ENCODE measurements at regions not wholly inside any gene's neighbourhood (a gene's known extent, or its start where the extent isn't known, plus 50 kb on each side); places are given as distances from the start of the nearest gene placed in this dataset.
"Not testable (repeated sequence)": the region's sequence is repeated elsewhere in the genome, so short reads cannot be mapped to it uniquely, and the experiment has no call there.

GRCh38 chr2:195572895-195573683, 83.9 kb upstream of the SLC39A10 start:
- H4K20me1 ChIP-seq (ENCODE audit: insufficient read depth, poor library complexity, severe bottlenecking) = no peaks in the 10 kb centered on the region
- TF ChIP-seq CTCF (IDR thresholded peaks at IDR 0.05; ENCODE audit: poor library complexity) (no peak), EZH2 (IDR thresholded peaks at IDR 0.05; ENCODE audit: borderline replicate concordance) (no peak), EZH2phosphoT487 (IDR thresholded peaks at IDR 0.05; ENCODE audit: low read depth, severe bottlenecking, unreplicated experiment) (no peak)
- WGBS (ENCODE audit: low lambda C conversion rate, missing lambda C conversion rate) = 97% methylated on average over 6 of the region's 6 CpGs
- H3K36me3 ChIP-seq (replicated peaks; ENCODE audit: insufficient read depth, low read depth) = no peaks in the 10 kb centered on the region
- no peak overlapping the region for H2AFZ ChIP-seq
- H3K9me2 ChIP-seq (replicated peaks; ENCODE audit: insufficient read depth) = no peaks in the 10 kb centered on the region
- H3K9me3 ChIP-seq (ENCODE audit: low read depth) = no peaks in the 10 kb centered on the region
- H3K27ac ChIP-seq = no peak overlapping the region
- H3K4me3 ChIP-seq = no peak overlapping the region
- no peak overlapping the region for H3K4me2 ChIP-seq
- no peaks in the 10 kb centered on the region for H3K4me1 ChIP-seq (ENCODE audit: insufficient read depth)
- no peak for DNase-seq (ENCODE audit: low spot score)
- H3K79me2 ChIP-seq = no peaks in the 10 kb centered on the region
- no peaks in the 10 kb centered on the region for H3K27me3 ChIP-seq

DNA sequence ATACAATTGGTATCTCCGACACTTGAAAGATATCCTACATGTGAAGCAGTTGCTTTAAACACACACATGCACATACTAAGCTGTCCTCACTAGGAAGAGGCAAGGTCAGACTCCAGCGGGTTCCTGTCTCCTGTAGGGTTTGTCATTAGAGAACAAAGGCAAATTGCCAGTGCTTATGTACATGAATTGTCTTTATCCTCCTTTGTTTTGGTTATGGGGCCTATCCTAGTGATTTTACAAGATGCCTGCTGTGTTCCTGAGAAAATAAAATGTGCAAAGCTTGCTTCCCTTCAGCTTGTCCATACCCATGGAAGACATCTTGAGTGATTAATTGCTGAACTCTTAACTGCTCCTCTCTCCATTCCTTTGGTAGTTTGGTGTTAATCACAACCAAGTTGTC, 86.7 kb upstream of the SLC39A10 start:
- no peak overlapping the region for H3K4me3 ChIP-seq
- no peaks in the 10 kb centered on the region for H3K27me3 ChIP-seq
- no peak overlapping the region for H2AFZ ChIP-seq
- no peaks in the 10 kb centered on the region for H4K20me1 ChIP-seq (ENCODE audit: insufficient read depth, poor library complexity, severe bottlenecking)
- H3K36me3 ChIP-seq (replicated peaks; ENCODE audit: insufficient read depth, low read depth) = no peaks in the 10 kb centered on the region
- H3K4me2 ChIP-seq = no peak overlapping the region
- H3K79me2 ChIP-seq = no peaks in the 10 kb centered on the region
- no peaks in the 10 kb centered on the region for H3K4me1 ChIP-seq (ENCODE audit: insufficient read depth)
- no peak for DNase-seq (ENCODE audit: low spot score)
- H3K9me3 ChIP-seq (ENCODE audit: low read depth) = no peaks in the 10 kb centered on the region
- WGBS (ENCODE audit: low lambda C conversion rate, missing lambda C conversion rate) = 78% methylated on average over 2 of the region's 2 CpGs
- H3K27ac ChIP-seq = no peak overlapping the region
- no peaks in the 10 kb centered on the region for H3K9me2 ChIP-seq (replicated peaks; ENCODE audit: insufficient read depth)
- TF ChIP-seq EZH2phosphoT487 (IDR thresholded peaks at IDR 0.05; ENCODE audit: low read depth, severe bottlenecking, unreplicated experiment) (no peak), EZH2 (IDR thresholded peaks at IDR 0.05; ENCODE audit: borderline replicate concordance) (no peak), CTCF (IDR thresholded peaks at IDR 0.05; ENCODE audit: poor library complexity) (no peak)

DNA sequence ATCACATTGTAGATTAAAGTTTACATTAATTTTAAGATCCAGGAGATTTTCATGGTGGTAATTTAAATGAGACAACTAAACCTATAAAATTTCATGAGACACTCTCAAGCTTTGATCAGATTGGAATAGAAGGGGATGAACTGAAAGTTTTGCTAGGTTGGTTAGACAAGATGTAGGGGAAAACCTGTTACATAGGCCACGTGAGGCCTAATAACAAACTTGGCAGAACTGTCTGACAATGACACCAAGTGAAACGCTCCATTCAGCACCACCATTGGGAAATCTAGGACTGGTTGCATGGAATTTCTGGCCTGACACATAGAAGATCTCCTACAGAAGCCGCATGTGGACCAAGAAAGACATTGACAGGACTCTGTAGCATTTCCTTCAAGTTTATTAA, 87.8 kb upstream of the SLC39A10 start:
- Histone ChIP-seq H2AFZ (no peak overlapping the region), H3K79me2 (no peaks in the 10 kb centered on the region), H3K4me1 (ENCODE audit: insufficient read depth) (no peaks in the 10 kb centered on the region), H3K27ac (no peak overlapping the region), H3K4me3 (no peak overlapping the region), H3K4me2 (no peak overlapping the region), H3K9me2 (replicated peaks; ENCODE audit: insufficient read depth) (no peaks in the 10 kb centered on the region), H3K27me3 (no peaks in the 10 kb centered on the region), H3K36me3 (replicated peaks; ENCODE audit: insufficient read depth, low read depth) (no peaks in the 10 kb centered on the region), H4K20me1 (ENCODE audit: insufficient read depth, poor library complexity, severe bottlenecking) (no peaks in the 10 kb centered on the region), H3K9me3 (ENCODE audit: low read depth) (no peaks in the 10 kb centered on the region)
- no peak for TF ChIP-seq EZH2 (IDR thresholded peaks at IDR 0.05; ENCODE audit: borderline replicate concordance)
- TF ChIP-seq CTCF (IDR thresholded peaks at IDR 0.05; ENCODE audit: poor library complexity) = no peak
- TF ChIP-seq EZH2phosphoT487 (IDR thresholded peaks at IDR 0.05; ENCODE audit: low read depth, severe bottlenecking, unreplicated experiment) = no peak
- 97% methylated on average over 3 of the region's 3 CpGs for WGBS (ENCODE audit: low lambda C conversion rate, missing lambda C conversion rate)
- DNase-seq (ENCODE audit: low spot score) = no peak

- not testable (repeated sequence) for H3K9me2 ChIP-seq (replicated peaks; ENCODE audit: insufficient read depth); H4K20me1 ChIP-seq (ENCODE audit: insufficient read depth, poor library complexity, severe bottlenecking); H3K9me3 ChIP-seq (ENCODE audit: low read depth); H3K27me3 ChIP-seq; H3K27ac ChIP-seq; H2AFZ ChIP-seq; DNase-seq (ENCODE audit: low spot score); H3K36me3 ChIP-seq (replicated peaks; ENCODE audit: insufficient read depth, low read depth); H3K4me1 ChIP-seq (ENCODE audit: insufficient read depth); H3K79me2 ChIP-seq; H3K4me3 ChIP-seq; H3K4me2 ChIP-seq
- WGBS (ENCODE audit: low lambda C conversion rate, missing lambda C conversion rate) = 92% methylated on average over 8 of the region's 8 CpGs
Observed at GRCh38 chr2:195564625-195565135, 92.3 kb upstream of the SLC39A10 start.

All from hepatocyte (in vitro differentiated cells).